ENCODE measurements at regions not wholly inside any gene's neighbourhood (a gene's known extent, or its start where the extent isn't known, plus 50 kb on each side); places are given as distances from the start of the nearest gene placed in this dataset.
A peak's percentile ranks its signal among the peaks of the same experiment; 100 is the strongest.

DNA sequence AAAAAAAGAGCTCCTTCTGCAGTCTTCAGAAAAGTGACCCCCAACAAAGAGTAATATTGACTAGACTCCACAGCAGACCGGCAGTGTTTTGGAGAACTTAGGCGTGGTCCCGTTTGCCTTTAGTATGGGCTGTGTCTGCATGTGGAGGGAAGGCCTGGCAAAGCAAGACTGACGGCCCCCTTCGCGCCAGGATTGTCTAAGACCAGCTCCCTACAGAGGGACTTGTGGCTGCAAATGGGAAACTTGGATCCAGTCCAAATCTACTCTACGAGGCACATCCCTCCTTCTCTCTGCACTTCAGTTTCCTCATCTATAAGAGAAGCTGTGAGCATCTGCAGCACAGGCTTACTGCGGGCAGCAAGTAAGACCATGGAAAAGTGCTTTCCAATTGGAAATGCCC lies 350.0 kb downstream of the ZNF536 start:
- ChIA-PET CTCF (ENCODE audit: partially characterized antibody) (interaction anchor here (1.5 kb wide), 1 partner anchor 40 kb away, joined by 3 read pairs; no protein-coding TSS in a partner anchor), POLR2A (ENCODE audit: partially characterized antibody) (no interaction called here)
- Mint-ChIP-seq H3K4me3 (peak overlapping the region in 1 of 8 donors; percentile 43), H3K27me3 (peaks cover 6% of the 10 kb centered on the region in 2 donors), H3K9me3 (no peaks in the 10 kb centered on the region), H3K4me1 (peaks cover 0 to 10% (median 6%) of the 10 kb centered on the region in 4 donors), H3K27ac (no peak overlapping the region), H3K36me3 (no peaks in the 10 kb centered on the region)
- peaks cover 8% of the 10 kb centered on the region for H3K4me1 ChIP-seq (ENCODE audit: insufficient read depth, low read length)
- no peak overlapping the region for H3K27ac ChIP-seq (ENCODE audit: low read depth, low read length)
- no peak for DNase-seq
- H3K36me3 ChIP-seq (ENCODE audit: insufficient read depth, low read length): no peaks in the 10 kb centered on the region
- intact Hi-C loops (cut with micrococcal nuclease): no loop called here
- H3K9me3 ChIP-seq (ENCODE audit: control insufficient read depth in 1 of 2, low read length in 2 of 2): no peaks in the 10 kb centered on the region
- no peaks in the 10 kb centered on the region for H3K27me3 ChIP-seq (ENCODE audit: insufficient read depth, low read length)
- no peak overlapping the region for H3K4me3 ChIP-seq (ENCODE audit: low read length in 2 of 2)

DNA sequence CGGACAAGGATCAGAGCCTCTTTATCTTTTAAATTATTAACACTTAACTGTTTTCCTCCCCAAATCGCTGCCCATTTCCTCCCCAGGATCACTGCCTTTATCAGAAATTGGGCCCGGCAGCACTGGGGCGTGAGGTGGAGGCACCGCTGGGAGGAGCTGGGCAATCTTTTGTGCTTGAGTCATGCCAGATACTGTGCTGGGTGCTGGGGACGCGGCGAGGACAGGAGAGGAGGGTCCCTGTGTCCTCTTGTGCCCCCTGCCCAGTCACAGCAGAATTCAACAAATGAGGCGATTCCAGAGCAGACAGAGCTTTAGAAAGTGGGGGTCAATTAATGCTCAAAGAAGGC lies 347.8 kb downstream of the ZNF536 start:
- Histone ChIP-seq H3K27ac (ENCODE audit: low read depth, low read length) (no peak overlapping the region), H3K27me3 (ENCODE audit: insufficient read depth, low read length) (no peaks in the 10 kb centered on the region), H3K4me3 (ENCODE audit: low read length in 2 of 2) (no peak overlapping the region), H3K9me3 (ENCODE audit: control insufficient read depth in 1 of 2, low read length in 2 of 2) (no peaks in the 10 kb centered on the region), H3K4me1 (ENCODE audit: insufficient read depth, low read length) (peaks cover 8% of the 10 kb centered on the region), H3K36me3 (ENCODE audit: insufficient read depth, low read length) (no peaks in the 10 kb centered on the region)
- intact Hi-C loops (cut with micrococcal nuclease): no loop called here
- CTCF ChIA-PET (ENCODE audit: partially characterized antibody): interaction anchor here (1.3 kb wide), 1 partner anchor 37 kb away, joined by 3 read pairs; no protein-coding TSS in a partner anchor
- Mint-ChIP-seq H3K36me3 (no peaks in the 10 kb centered on the region), H3K9me3 (no peaks in the 10 kb centered on the region), H3K4me1 (peaks cover 0 to 10% (median 6%) of the 10 kb centered on the region in 4 donors), H3K27ac (no peak overlapping the region), H3K4me3 (peak overlapping the region in 3 of 8 donors; percentile 30 to 71 (median 59)), H3K27me3 (peaks cover 8 to 12% of the 10 kb centered on the region in 2 donors)
- POLR2A ChIA-PET (ENCODE audit: partially characterized antibody): no interaction called here
- no peak for DNase-seq

DNA sequence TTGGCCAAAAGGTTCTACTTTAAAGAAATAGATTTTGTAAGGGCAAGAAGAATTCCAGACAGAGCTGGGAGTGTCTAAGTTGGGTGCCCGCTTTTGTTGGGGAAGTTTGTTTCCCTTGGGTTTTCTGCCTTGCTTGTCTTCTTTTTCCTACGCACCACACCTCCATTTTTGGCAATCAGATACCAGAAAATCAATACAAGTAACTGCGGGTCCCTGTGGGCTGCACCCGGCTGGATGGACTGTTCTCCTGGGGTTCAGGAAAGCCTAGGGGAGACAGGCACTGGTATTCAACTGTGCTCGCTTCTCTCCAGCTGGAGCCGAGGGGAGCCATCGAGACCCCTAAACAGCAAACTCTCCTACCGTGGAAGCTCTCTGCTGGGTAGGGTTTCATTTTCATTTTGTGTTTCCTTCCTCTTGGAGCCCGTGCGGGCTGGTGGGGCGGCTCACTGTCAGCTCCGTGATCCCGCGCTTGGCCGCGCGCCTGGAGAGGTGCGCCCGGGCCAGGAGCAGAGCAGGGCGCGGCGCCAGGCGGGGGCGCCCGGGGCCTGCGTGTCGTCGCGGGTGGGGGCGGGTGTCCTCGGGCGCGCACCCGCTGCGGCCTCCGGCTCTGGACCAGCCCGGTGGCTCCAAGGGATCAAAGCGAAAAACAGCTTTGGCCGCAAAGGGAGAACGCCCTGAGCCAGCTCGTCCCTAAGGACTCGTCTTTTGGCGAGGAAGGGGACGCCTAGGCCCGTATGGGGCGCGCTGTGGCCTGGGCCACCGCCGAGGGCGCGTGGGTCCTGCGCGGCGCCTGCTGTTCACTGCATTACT lies 347.2 kb downstream of the ZNF536 start:
- Histone ChIP-seq H3K27ac (ENCODE audit: low read depth, low read length) (no peak overlapping the region), H3K4me1 (ENCODE audit: insufficient read depth, low read length) (peaks cover 8% of the 10 kb centered on the region), H3K4me3 (ENCODE audit: low read length in 2 of 2) (no peak overlapping the region), H3K27me3 (ENCODE audit: insufficient read depth, low read length) (no peaks in the 10 kb centered on the region), H3K9me3 (ENCODE audit: control insufficient read depth in 1 of 2, low read length in 2 of 2) (no peaks in the 10 kb centered on the region), H3K36me3 (ENCODE audit: insufficient read depth, low read length) (no peaks in the 10 kb centered on the region)
- ChIA-PET POLR2A (ENCODE audit: partially characterized antibody) (no interaction called here), CTCF (ENCODE audit: partially characterized antibody) (interaction anchor here (1.3 kb wide), 1 partner anchor 37 kb away, joined by 3 read pairs; no protein-coding TSS in a partner anchor)
- Mint-ChIP-seq H3K27me3 (peaks cover 8 to 12% of the 10 kb centered on the region in 2 donors), H3K4me3 (peak overlapping the region; percentile 36 to 80 (median 64)), H3K9me3 (no peaks in the 10 kb centered on the region), H3K27ac (no peak overlapping the region), H3K36me3 (no peaks in the 10 kb centered on the region), H3K4me1 (peaks cover 0 to 10% (median 6%) of the 10 kb centered on the region in 4 donors)
- intact Hi-C loops (cut with micrococcal nuclease): no loop called here
- DNase-seq: no peak

GRCh38 chr19:30718707-30719106 lies 346.5 kb downstream of the ZNF536 start:
- H3K4me3 ChIP-seq (ENCODE audit: low read length in 2 of 2): no peak overlapping the region
- H3K27me3 Mint-ChIP-seq: peaks cover 8 to 12% of the 10 kb centered on the region in 2 donors
- no peaks in the 10 kb centered on the region for H3K9me3 Mint-ChIP-seq
- no peak overlapping the region for H3K27ac ChIP-seq (ENCODE audit: low read depth, low read length)
- peaks cover 0 to 10% (median 6%) of the 10 kb centered on the region in 4 donors for H3K4me1 Mint-ChIP-seq
- no peak overlapping the region for H3K27ac Mint-ChIP-seq
- no peaks in the 10 kb centered on the region for H3K36me3 ChIP-seq (ENCODE audit: insufficient read depth, low read length)
- no peak for DNase-seq
- POLR2A ChIA-PET (ENCODE audit: partially characterized antibody): no interaction called here
- H3K36me3 Mint-ChIP-seq: no peaks in the 10 kb centered on the region
- peaks cover 8% of the 10 kb centered on the region for H3K4me1 ChIP-seq (ENCODE audit: insufficient read depth, low read length)
- no peaks in the 10 kb centered on the region for H3K27me3 ChIP-seq (ENCODE audit: insufficient read depth, low read length)
- CTCF ChIA-PET (ENCODE audit: partially characterized antibody): no interaction called here
- intact Hi-C loops (cut with micrococcal nuclease): no loop called here
- no peaks in the 10 kb centered on the region for H3K9me3 ChIP-seq (ENCODE audit: control insufficient read depth in 1 of 2, low read length in 2 of 2)
- peak overlapping the region; percentile 10 to 80 (median 64) for H3K4me3 Mint-ChIP-seq

GRCh38 chr19:30718014-30718413 lies 345.8 kb downstream of the ZNF536 start:
- intact Hi-C loops (cut with micrococcal nuclease): no loop called here
- Mint-ChIP-seq H3K9me3 (no peaks in the 10 kb centered on the region), H3K27ac (no peak overlapping the region), H3K4me3 (peak overlapping the region in 2 of 8 donors; percentile 3 to 21), H3K36me3 (no peaks in the 10 kb centered on the region), H3K4me1 (peaks cover 0 to 10% (median 6%) of the 10 kb centered on the region in 4 donors), H3K27me3 (peaks cover 8 to 12% of the 10 kb centered on the region in 2 donors)
- no peak for DNase-seq
- Histone ChIP-seq H3K4me1 (ENCODE audit: insufficient read depth, low read length) (peaks cover 8% of the 10 kb centered on the region), H3K27ac (ENCODE audit: low read depth, low read length) (no peak overlapping the region), H3K27me3 (ENCODE audit: insufficient read depth, low read length) (no peaks in the 10 kb centered on the region), H3K9me3 (ENCODE audit: control insufficient read depth in 1 of 2, low read length in 2 of 2) (no peaks in the 10 kb centered on the region), H3K4me3 (ENCODE audit: low read length in 2 of 2) (no peak overlapping the region), H3K36me3 (ENCODE audit: insufficient read depth, low read length) (no peaks in the 10 kb centered on the region)
- CTCF ChIA-PET (ENCODE audit: partially characterized antibody): no interaction called here
- POLR2A ChIA-PET (ENCODE audit: partially characterized antibody): no interaction called here

- Histone ChIP-seq H3K27ac (ENCODE audit: low read depth, low read length) (no peak overlapping the region), H3K4me3 (ENCODE audit: low read length in 2 of 2) (no peak overlapping the region), H3K4me1 (ENCODE audit: insufficient read depth, low read length) (peaks cover 8% of the 10 kb centered on the region), H3K36me3 (ENCODE audit: insufficient read depth, low read length) (no peaks in the 10 kb centered on the region), H3K27me3 (ENCODE audit: insufficient read depth, low read length) (no peaks in the 10 kb centered on the region), H3K9me3 (ENCODE audit: control insufficient read depth in 1 of 2, low read length in 2 of 2) (no peaks in the 10 kb centered on the region)
- Mint-ChIP-seq H3K4me1 (peaks cover 0 to 10% (median 6%) of the 10 kb centered on the region in 4 donors), H3K4me3 (no peak overlapping the region), H3K36me3 (no peaks in the 10 kb centered on the region), H3K27me3 (peaks cover 9 to 12% of the 10 kb centered on the region in 2 donors), H3K27ac (no peak overlapping the region), H3K9me3 (no peaks in the 10 kb centered on the region)
- POLR2A ChIA-PET (ENCODE audit: partially characterized antibody): no interaction called here
- DNase-seq: no peak
- intact Hi-C loops (cut with micrococcal nuclease): no loop called here
- CTCF ChIA-PET (ENCODE audit: partially characterized antibody): no interaction called here
Observed at GRCh38 chr19:30717381-30717780, 345.2 kb downstream of the ZNF536 start.

GRCh38 chr19:30712431-30713337 lies 340.5 kb downstream of the ZNF536 start:
- H3K4me1 Mint-ChIP-seq: no peaks in the 10 kb centered on the region
- H3K4me1 ChIP-seq (ENCODE audit: insufficient read depth, low read length): no peaks in the 10 kb centered on the region
- H3K36me3 ChIP-seq (ENCODE audit: insufficient read depth, low read length): no peaks in the 10 kb centered on the region
- ChIA-PET POLR2A (ENCODE audit: partially characterized antibody) (no interaction called here), CTCF (ENCODE audit: partially characterized antibody) (interaction anchor here (1.2 kb wide), 1 partner anchor 29 kb away, joined by 3 read pairs; no protein-coding TSS in a partner anchor)
- no peaks in the 10 kb centered on the region for H3K9me3 Mint-ChIP-seq
- H3K27me3 ChIP-seq (ENCODE audit: insufficient read depth, low read length): no peaks in the 10 kb centered on the region
- H3K27ac Mint-ChIP-seq: no peak overlapping the region
- no peak for DNase-seq
- H3K4me3 ChIP-seq (ENCODE audit: low read length in 2 of 2): no peak overlapping the region
- no peaks in the 10 kb centered on the region for H3K36me3 Mint-ChIP-seq
- no peak overlapping the region for H3K27ac ChIP-seq (ENCODE audit: low read depth, low read length)
- intact Hi-C loops (cut with micrococcal nuclease): no loop called here
- H3K27me3 Mint-ChIP-seq: peaks cover 13 to 20% of the 10 kb centered on the region in 2 donors
- no peak overlapping the region for H3K4me3 Mint-ChIP-seq
- H3K9me3 ChIP-seq (ENCODE audit: control insufficient read depth in 1 of 2, low read length in 2 of 2): no peaks in the 10 kb centered on the region
